GM19438 (cell line): ENCODE measurements at regions not wholly inside any gene's neighbourhood (a gene's known extent, or its start where the extent isn't known, plus 50 kb on each side); places are given as distances from the start of the nearest gene placed in this dataset.

Experiments used
- ATAC-seq: cut with Tn5 transposase; IDR thresholded peaks from one replicate; pipeline ENCODE4 v1.9.1; 2021; ENCODE audit warnings: low read depth; ENCODE audit not compliant: unreplicated experiment

GRCh38 chr4:180558427-180558826 lies 1684.8 kb upstream of the TENM3 start:
- ATAC-seq: no peak

- ATAC-seq: no peak
Measured at GRCh38 chr4:180560896-180561295, 1682.3 kb upstream of the TENM3 start.

GRCh38 chr4:180564026-180564425 lies 1679.2 kb upstream of the TENM3 start:
- no peak for ATAC-seq

- no peak for ATAC-seq
Measured at GRCh38 chr4:180564448-180564847, 1678.8 kb upstream of the TENM3 start.

GRCh38 chr4:180565856-180566431 lies 1677.3 kb upstream of the TENM3 start:
- no peak for ATAC-seq

GRCh38 chr4:180566492-180566891 lies 1676.7 kb upstream of the TENM3 start:
- no peak for ATAC-seq

GRCh38 chr4:180567080-180567479 lies 1676.1 kb upstream of the TENM3 start:
- ATAC-seq: no peak

GRCh38 chr4:180571516-180572055 lies 1671.6 kb upstream of the TENM3 start:
- ATAC-seq: no peak

- no peak for ATAC-seq
Measured at GRCh38 chr4:180578175-180578574, 1665.0 kb upstream of the TENM3 start.

GRCh38 chr4:180581061-180581460 lies 1662.1 kb upstream of the TENM3 start:
- no peak for ATAC-seq

- ATAC-seq: no peak
Measured at GRCh38 chr4:180587379-180587778, 1655.8 kb upstream of the TENM3 start.

GRCh38 chr4:180589575-180589974 lies 1653.6 kb upstream of the TENM3 start:
- no peak for ATAC-seq

- no peak for ATAC-seq
Measured at GRCh38 chr4:180596888-180597483, 1646.2 kb upstream of the TENM3 start.

GRCh38 chr4:180598281-180598680 lies 1644.9 kb upstream of the TENM3 start:
- ATAC-seq: no peak

- no peak for ATAC-seq
Measured at GRCh38 chr4:180603791-180604190, 1639.4 kb upstream of the TENM3 start.

- no peak for ATAC-seq
Measured at GRCh38 chr4:180610324-180610723, 1632.9 kb upstream of the TENM3 start.

- ATAC-seq: no peak
Measured at GRCh38 chr4:180615746-180616145, 1627.5 kb upstream of the TENM3 start.

GRCh38 chr4:180617196-180617595 lies 1626.0 kb upstream of the TENM3 start:
- no peak for ATAC-seq

- ATAC-seq: no peak
Measured at GRCh38 chr4:180618396-180618795, 1624.8 kb upstream of the TENM3 start.

GRCh38 chr4:180619440-180619839 lies 1623.8 kb upstream of the TENM3 start:
- ATAC-seq: no peak

GRCh38 chr4:180622254-180622653 lies 1620.9 kb upstream of the TENM3 start:
- no peak for ATAC-seq

GRCh38 chr4:180625653-180626052 lies 1617.5 kb upstream of the TENM3 start:
- ATAC-seq: no peak
